PC-3 (cell line): ENCODE measurements at regions not wholly inside any gene's neighbourhood (a gene's known extent, or its start where the extent isn't known, plus 50 kb on each side); places are given as distances from the start of the nearest gene placed in this dataset.

Experiments used
- EZH2 ChIP-seq: fragments of 300-600 bp; sonication (generic); IDR thresholded peaks from one replicate; pipeline ENCODE4 v1.6.1; 2017; ENCODE audit warnings: antibody characterized with exemption, mild to moderate bottlenecking, low read length; ENCODE audit not compliant: unreplicated experiment
- TF ChIP-seq, protein P1 (sequence below): fragments of 300-600 bp; sonication (generic); conservative IDR thresholded peaks from 2 replicates; pipeline ENCODE4 v1.5.1; 2017; ENCODE audit warnings: antibody characterized with exemption, low read depth, mild to moderate bottlenecking, low read length

DNA sequence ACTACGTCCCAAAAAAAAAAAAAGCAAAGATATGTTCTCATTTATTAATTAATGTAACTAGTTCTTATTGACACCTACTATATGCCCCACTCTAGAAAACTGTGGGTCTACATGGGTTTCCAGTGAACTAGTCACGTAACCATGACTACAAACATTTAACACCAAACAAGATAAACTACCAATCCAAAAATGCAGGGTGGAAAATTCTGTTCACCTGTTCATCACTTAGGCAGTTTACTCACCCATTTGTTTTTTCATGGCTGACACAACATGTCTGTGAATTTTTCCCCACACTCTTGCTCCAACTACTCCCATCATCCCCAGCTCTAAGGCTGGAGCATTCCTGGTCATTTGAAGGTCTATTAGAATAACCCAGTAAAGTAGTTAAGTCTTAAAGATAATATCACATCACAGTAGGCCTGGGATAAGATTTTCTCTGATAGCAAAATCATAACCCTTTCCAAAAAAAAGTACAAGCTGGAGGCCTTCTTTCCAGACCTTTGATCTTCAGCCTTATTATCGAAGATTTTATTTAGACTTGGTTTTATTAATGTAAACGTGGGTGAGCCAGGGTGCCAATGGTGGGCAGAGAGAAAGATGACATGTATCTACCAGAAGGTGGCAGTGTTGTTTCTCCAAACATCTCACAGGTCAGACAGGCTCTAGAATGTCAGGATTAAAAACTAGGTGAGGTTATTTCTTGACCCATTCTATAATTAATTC lies 61.6 kb upstream of the DAAM1 start:
- TF ChIP-seq, protein P1, sequence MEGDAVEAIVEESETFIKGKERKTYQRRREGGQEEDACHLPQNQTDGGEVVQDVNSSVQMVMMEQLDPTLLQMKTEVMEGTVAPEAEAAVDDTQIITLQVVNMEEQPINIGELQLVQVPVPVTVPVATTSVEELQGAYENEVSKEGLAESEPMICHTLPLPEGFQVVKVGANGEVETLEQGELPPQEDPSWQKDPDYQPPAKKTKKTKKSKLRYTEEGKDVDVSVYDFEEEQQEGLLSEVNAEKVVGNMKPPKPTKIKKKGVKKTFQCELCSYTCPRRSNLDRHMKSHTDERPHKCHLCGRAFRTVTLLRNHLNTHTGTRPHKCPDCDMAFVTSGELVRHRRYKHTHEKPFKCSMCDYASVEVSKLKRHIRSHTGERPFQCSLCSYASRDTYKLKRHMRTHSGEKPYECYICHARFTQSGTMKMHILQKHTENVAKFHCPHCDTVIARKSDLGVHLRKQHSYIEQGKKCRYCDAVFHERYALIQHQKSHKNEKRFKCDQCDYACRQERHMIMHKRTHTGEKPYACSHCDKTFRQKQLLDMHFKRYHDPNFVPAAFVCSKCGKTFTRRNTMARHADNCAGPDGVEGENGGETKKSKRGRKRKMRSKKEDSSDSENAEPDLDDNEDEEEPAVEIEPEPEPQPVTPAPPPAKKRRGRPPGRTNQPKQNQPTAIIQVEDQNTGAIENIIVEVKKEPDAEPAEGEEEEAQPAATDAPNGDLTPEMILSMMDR, result peak; percentile 100
- no peak for TF ChIP-seq EZH2
